Activated B cell treated with CpG ODN at 0.5 μM for 24 hours (primary cell): ENCODE measurements at regions not wholly inside any gene's neighbourhood (a gene's known extent, or its start where the extent isn't known, plus 50 kb on each side); places are given as distances from the start of the nearest gene placed in this dataset.

Experiments used
- ATAC-seq: fragments of 200-7000 bp; cut with Tn5 transposase; one replicate; pipeline ENCODE4 v1.10.0; 2021; ENCODE audit warnings: low read depth, mild to moderate bottlenecking, moderate library complexity
- CTCF ChIA-PET: fragments of 350-600 bp; sonication (Branson Sonifier 250); formaldehyde crosslinking; loops from one replicate; lab custom pipeline; 2021; ENCODE audit warnings: antibody characterized with exemption; lab: Charles Lee
- POLR2A ChIA-PET: fragments of 350-600 bp; sonication (Branson Sonifier 250); formaldehyde crosslinking; loops from one replicate; lab custom pipeline; 2021; ENCODE audit warnings: antibody characterized with exemption; lab: Charles Lee
- DNase-seq: peaks from one replicate; pipeline ENCODE4 v3.0.0; 2022
- H3K27ac Mint-ChIP-seq: one replicate; pipeline ENCODE4 v1.8.0; 2020; ENCODE audit warnings: mixed read lengths
- H3K27me3 Mint-ChIP-seq: one replicate; pipeline ENCODE4 v1.8.0; 2021; ENCODE audit warnings: mixed read lengths
- H3K36me3 Mint-ChIP-seq: one replicate; pipeline ENCODE4 v1.8.0; 2021; ENCODE audit warnings: low read depth, mixed read lengths
- H3K4me1 Mint-ChIP-seq: one replicate; pipeline ENCODE4 v1.8.0; 2021; ENCODE audit warnings: mixed read lengths
- H3K4me3 Mint-ChIP-seq: one replicate; pipeline ENCODE4 v1.8.0; 2020; ENCODE audit warnings: mild to moderate bottlenecking, mixed read lengths
- H3K9me3 Mint-ChIP-seq: one replicate; pipeline ENCODE4 v1.8.0; 2020; ENCODE audit warnings: mixed read lengths
- intact Hi-C: fragments of 100-400 bp; cut with micrococcal nuclease; formaldehyde crosslinking; loops from one replicate; pipeline ENCODE4 v1.15.1; 2024
- TF ChIP-seq, protein P1 (sequence below): fragments of 200-600 bp; IDR thresholded peaks from one replicate; pipeline ENCODE4 v1.8.0; 2022; ENCODE audit warnings: antibody characterized with exemption, mild to moderate bottlenecking

DNA sequence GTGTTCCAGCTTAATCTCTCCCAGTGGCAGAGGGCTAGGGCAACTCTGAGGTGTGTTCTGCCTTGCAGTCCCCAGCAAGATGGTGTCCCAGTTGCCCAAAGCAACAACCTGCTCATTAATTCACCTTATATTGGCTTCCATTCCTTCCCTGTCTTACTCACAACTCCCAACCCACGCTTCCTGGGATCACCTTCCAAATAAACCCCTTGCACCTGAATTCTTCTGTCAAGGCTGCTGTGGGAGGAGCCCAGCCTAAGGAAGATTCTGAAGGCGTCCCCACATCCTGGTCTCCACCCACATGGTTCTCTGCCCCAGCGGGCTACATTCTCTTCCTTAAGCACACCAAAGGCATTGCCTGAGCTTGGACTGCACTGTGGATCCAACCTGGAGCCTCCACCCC lies 116.6 kb upstream of the MAFB start:
- Mint-ChIP-seq H3K27me3 (peaks cover 13% of the 10 kb centered on the region), H3K4me3 (no peak overlapping the region), H3K27ac (no peak overlapping the region), H3K9me3 (no peaks in the 10 kb centered on the region), H3K36me3 (no peaks in the 10 kb centered on the region), H3K4me1 (no peaks in the 10 kb centered on the region)
- intact Hi-C loops = no loop called here
- ChIA-PET CTCF (no interaction called here), POLR2A (no interaction called here)
- TF ChIP-seq, protein P1, sequence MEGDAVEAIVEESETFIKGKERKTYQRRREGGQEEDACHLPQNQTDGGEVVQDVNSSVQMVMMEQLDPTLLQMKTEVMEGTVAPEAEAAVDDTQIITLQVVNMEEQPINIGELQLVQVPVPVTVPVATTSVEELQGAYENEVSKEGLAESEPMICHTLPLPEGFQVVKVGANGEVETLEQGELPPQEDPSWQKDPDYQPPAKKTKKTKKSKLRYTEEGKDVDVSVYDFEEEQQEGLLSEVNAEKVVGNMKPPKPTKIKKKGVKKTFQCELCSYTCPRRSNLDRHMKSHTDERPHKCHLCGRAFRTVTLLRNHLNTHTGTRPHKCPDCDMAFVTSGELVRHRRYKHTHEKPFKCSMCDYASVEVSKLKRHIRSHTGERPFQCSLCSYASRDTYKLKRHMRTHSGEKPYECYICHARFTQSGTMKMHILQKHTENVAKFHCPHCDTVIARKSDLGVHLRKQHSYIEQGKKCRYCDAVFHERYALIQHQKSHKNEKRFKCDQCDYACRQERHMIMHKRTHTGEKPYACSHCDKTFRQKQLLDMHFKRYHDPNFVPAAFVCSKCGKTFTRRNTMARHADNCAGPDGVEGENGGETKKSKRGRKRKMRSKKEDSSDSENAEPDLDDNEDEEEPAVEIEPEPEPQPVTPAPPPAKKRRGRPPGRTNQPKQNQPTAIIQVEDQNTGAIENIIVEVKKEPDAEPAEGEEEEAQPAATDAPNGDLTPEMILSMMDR = no peak
- no peak for ATAC-seq
- no peak for DNase-seq

GRCh38 chr20:40806929-40807820 lies 118.1 kb upstream of the MAFB start:
- CTCF ChIA-PET = no interaction called here
- TF ChIP-seq, protein P1 = no peak
- Mint-ChIP-seq H3K4me1 (no peaks in the 10 kb centered on the region), H3K27me3 (peaks cover 13% of the 10 kb centered on the region), H3K9me3 (no peaks in the 10 kb centered on the region), H3K36me3 (no peaks in the 10 kb centered on the region), H3K4me3 (no peak overlapping the region), H3K27ac (no peak overlapping the region)
- DNase-seq (no peak), ATAC-seq (no peak)
- POLR2A ChIA-PET = no interaction called here
- intact Hi-C loops = no loop called here

DNA sequence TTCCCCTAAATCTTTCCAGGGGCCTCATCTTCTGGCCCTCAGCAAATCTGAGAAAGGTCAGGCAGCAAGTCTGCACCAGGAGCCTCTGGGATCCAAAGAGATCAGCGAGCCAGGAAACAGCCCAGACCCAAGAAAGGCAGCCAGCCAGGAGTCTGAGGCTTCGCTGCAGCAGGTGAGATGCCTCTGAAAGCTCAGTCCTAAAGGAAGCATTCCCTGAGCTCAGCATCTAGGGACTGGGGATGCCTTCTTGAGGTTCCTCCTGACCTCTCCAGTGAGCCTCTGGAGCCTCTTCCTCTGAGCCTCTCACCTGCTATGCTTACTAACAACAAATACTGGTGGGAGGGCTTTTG lies 118.8 kb upstream of the MAFB start:
- DNase-seq (no peak), ATAC-seq (no peak)
- H3K36me3 Mint-ChIP-seq = no peaks in the 10 kb centered on the region
- intact Hi-C loops = no loop called here
- peaks cover 13% of the 10 kb centered on the region for H3K27me3 Mint-ChIP-seq
- ChIA-PET POLR2A (no interaction called here), CTCF (no interaction called here)
- no peak overlapping the region for H3K27ac Mint-ChIP-seq
- TF ChIP-seq, protein P1 = no peak
- no peak overlapping the region for H3K4me3 Mint-ChIP-seq
- H3K9me3 Mint-ChIP-seq = no peaks in the 10 kb centered on the region
- H3K4me1 Mint-ChIP-seq = no peaks in the 10 kb centered on the region

DNA sequence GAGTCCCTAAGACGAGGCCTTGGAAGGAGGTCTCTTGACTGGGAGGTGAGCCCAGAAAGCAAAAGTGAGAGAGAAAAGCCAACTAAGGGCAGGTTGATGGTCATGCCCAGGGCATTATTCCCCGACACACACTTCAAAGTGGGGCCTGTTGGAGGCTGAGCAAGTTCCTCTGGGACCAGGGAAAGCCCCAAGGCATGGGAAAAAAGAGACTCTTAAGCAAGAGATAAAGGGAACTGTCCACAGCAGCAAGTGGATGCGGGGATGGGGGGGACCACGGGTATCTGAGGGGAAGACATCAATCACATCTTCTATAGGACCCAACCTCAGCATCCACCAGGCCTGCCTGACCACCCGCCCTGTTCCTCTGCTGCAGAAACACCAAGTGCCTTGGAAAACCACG lies 119.9 kb upstream of the MAFB start:
- CTCF ChIA-PET = no interaction called here

DNA sequence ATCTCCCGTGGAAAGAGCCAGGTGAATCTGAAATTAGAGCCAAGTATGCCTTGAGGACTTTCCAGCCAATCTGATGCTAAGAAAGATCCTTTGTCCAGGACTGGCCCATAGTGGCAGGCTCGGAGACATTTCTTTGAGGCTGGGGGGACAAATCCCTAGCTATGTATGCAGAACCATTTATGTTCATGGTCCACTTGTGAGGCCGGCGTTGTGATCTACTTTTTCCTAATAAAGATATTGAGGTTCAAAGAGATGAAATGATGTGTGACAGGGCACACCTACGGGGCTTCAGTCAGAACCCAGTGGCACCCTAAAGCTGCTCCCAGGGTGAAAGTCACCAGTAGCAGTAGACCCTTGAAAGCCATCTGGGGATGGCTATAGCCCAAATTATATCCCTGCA lies 120.3 kb upstream of the MAFB start:
- TF ChIP-seq, protein P1 = no peak
- ChIA-PET CTCF (no interaction called here), POLR2A (no interaction called here)
- ATAC-seq (no peak), DNase-seq (no peak)
- no peaks in the 10 kb centered on the region for H3K4me1 Mint-ChIP-seq
- no peak overlapping the region for H3K4me3 Mint-ChIP-seq
- H3K27ac Mint-ChIP-seq = no peak overlapping the region
- H3K9me3 Mint-ChIP-seq = no peaks in the 10 kb centered on the region
- no peaks in the 10 kb centered on the region for H3K36me3 Mint-ChIP-seq
- intact Hi-C loops = no loop called here
- H3K27me3 Mint-ChIP-seq = peaks cover 13% of the 10 kb centered on the region

More for the DNA sequence above, 119.9 kb upstream of the MAFB start:
- DNase-seq (no peak), ATAC-seq (no peak)
- Mint-ChIP-seq H3K36me3 (no peaks in the 10 kb centered on the region), H3K27me3 (peaks cover 13% of the 10 kb centered on the region), H3K27ac (no peak overlapping the region), H3K4me3 (no peak overlapping the region), H3K4me1 (no peaks in the 10 kb centered on the region), H3K9me3 (no peaks in the 10 kb centered on the region)
- intact Hi-C loops = no loop called here
- TF ChIP-seq, protein P1 = no peak
- POLR2A ChIA-PET = no interaction called here
